ENCODE measurements at regions not wholly inside any gene's neighbourhood (a gene's known extent, or its start where the extent isn't known, plus 50 kb on each side); places are given as distances from the start of the nearest gene placed in this dataset.

GRCh38 chr7:86469680-86470295 is 173.9 kb upstream of the GRM3 start:
- TF ChIP-seq MAX (IDR thresholded peaks at IDR 0.05) (peak; percentile 30; the same call in 1 of the 2 replicates), EP300 (IDR thresholded peaks at IDR 0.05; ENCODE audit: borderline replicate concordance) (no peak), REST (IDR thresholded peaks at IDR 0.05; ENCODE audit: low read depth) (no peak), TAF1 (IDR thresholded peaks at IDR 0.05; ENCODE audit: low read depth) (no peak), RAD21 (IDR thresholded peaks at IDR 0.05; ENCODE audit: low read depth) (peak; percentile 91), YY1 (IDR thresholded peaks at IDR 0.05; ENCODE audit: low read depth) (no peak), CEBPB (IDR thresholded peaks at IDR 0.05) (no peak), FOXM1 (IDR thresholded peaks at IDR 0.05; ENCODE audit: borderline replicate concordance, low read depth) (no peak), EGR1 (IDR thresholded peaks at IDR 0.05) (no peak), TCF12 (IDR thresholded peaks at IDR 0.05; ENCODE audit: low read depth) (no peak), NFIC (IDR thresholded peaks at IDR 0.05) (peak; percentile 39; the same call in 1 of the 2 replicates), USF1 (IDR thresholded peaks at IDR 0.05) (peak; percentile 88), TEAD4 (IDR thresholded peaks at IDR 0.05) (no peak)

All from Ishikawa (cell line).